Endothelial cell of umbilical vein (primary cell): ENCODE measurements at regions not wholly inside any gene's neighbourhood (a gene's known extent, or its start where the extent isn't known, plus 50 kb on each side); places are given as distances from the start of the nearest gene placed in this dataset.

Experiments used
- BruUV-seq: library from RNA; stranded (reverse); fragments of 400-500 nt; replicated peaks from 2 replicates; lab custom pipeline; 2021; lab: Mats Ljungman, UMichigan
- CTCF ChIA-PET: fragments of 300-600, 350-600 bp; sonication (Branson Sonifier 250); formaldehyde crosslinking; loops from one replicate; lab custom pipeline; 2021; ENCODE audit warnings: antibody characterized with exemption, inconsistent platforms; lab: Charles Lee
- POLR2A ChIA-PET: fragments of 300-600, 350-600 bp; sonication (Branson Sonifier 250); formaldehyde crosslinking; loops from one replicate; lab custom pipeline; 2021; ENCODE audit warnings: antibody characterized with exemption, inconsistent platforms; lab: Charles Lee
- DNase-seq: peaks from one replicate; pipeline ENCODE4 v3.0.0-alpha.2; 2011; ENCODE audit warnings: low read depth, low spot score
- FAIRE-seq: peaks from 2 replicates; lab custom pipeline; 2011; peaks lifted over from hg19 to GRCh38; lab: Jason Lieb, UNC
- H2AFZ ChIP-seq: 2 replicates; pipeline ENCODE4 v1.6.0; 2012; ENCODE audit warnings: low read depth, low read length, control low read depth, inconsistent platforms
- H3K27ac ChIP-seq: 2 replicates; pipeline ENCODE4 v1.5.1; 2011; ENCODE audit warnings: low read depth, mild to moderate bottlenecking, control low read depth, low read length, moderate library complexity; ENCODE audit not compliant: insufficient read depth
- H3K27me3 ChIP-seq, 2 experiments: 2 replicates each; pipeline versions ENCODE4 v1.6.0 to v1.6.1; 2011; ENCODE audit warnings: low read length in 2 of 2, mixed read lengths in 1 of 2; ENCODE audit not compliant: control insufficient read depth in 2 of 2, insufficient read depth in 2 of 2
- H3K36me3 ChIP-seq, 2 experiments: 2 replicates in 1 of 2; 3 replicates in 1 of 2; pipeline ENCODE4 v1.5.1; 2011; ENCODE audit warnings: low read length in 2 of 2, mild to moderate bottlenecking in 1 of 2, moderate library complexity in 1 of 2; ENCODE audit not compliant: control insufficient read depth in 2 of 2, insufficient read depth in 2 of 2; ENCODE audit errors: extremely low read depth in 1 of 2
- H3K4me1 ChIP-seq: 3 replicates; pipeline ENCODE4 v1.5.1; 2011; ENCODE audit warnings: mild to moderate bottlenecking, low read length; ENCODE audit not compliant: control insufficient read depth, insufficient read depth; ENCODE audit errors: extremely low read depth
- H3K4me2 ChIP-seq: 2 replicates; pipeline ENCODE4 v1.6.1; 2011; ENCODE audit warnings: low read length, control low read depth, mixed read lengths; ENCODE audit not compliant: insufficient read depth
- H3K4me3 ChIP-seq, 3 experiments: fragments of 200-600 bp in 1 of 3; sonication (generic), shearing (Covaris generic) in 1 of 3; replicated peaks in 1 of 3; 2 replicates each; pipeline ENCODE4 v1.5.1; 2011 to 2016; ENCODE audit warnings: control low read depth in 3 of 3, low read length in 3 of 3, mild to moderate bottlenecking in 2 of 3, inconsistent platforms in 1 of 3, low read depth in 1 of 3, moderate library complexity in 1 of 3; ENCODE audit not compliant: insufficient read depth in 1 of 3
- H3K79me2 ChIP-seq: 2 replicates; pipeline ENCODE4 v1.6.0; 2012; ENCODE audit warnings: low read length, inconsistent platforms; ENCODE audit not compliant: control insufficient read depth, insufficient read depth
- H3K9ac ChIP-seq: replicated peaks from 2 replicates; pipeline ENCODE3; 2011; ENCODE audit warnings: low read length, control low read depth; ENCODE audit not compliant: insufficient read depth; ENCODE audit errors: extremely low read depth
- H3K9me1 ChIP-seq: replicated peaks from 3 replicates; pipeline ENCODE4 v1.6.0; 2011; ENCODE audit warnings: mild to moderate bottlenecking, low read length; ENCODE audit not compliant: control insufficient read depth, insufficient read depth; ENCODE audit errors: extremely low read depth
- H3K9me3 ChIP-seq: replicated peaks from 2 replicates; pipeline ENCODE4 v1.5.1; 2012; ENCODE audit warnings: low read length, inconsistent platforms; ENCODE audit not compliant: control insufficient read depth, insufficient read depth
- H4K20me1 ChIP-seq: replicated peaks from 2 replicates; pipeline ENCODE3; 2011; ENCODE audit warnings: mild to moderate bottlenecking, low read length; ENCODE audit not compliant: control insufficient read depth, insufficient read depth; ENCODE audit errors: extremely low read depth
- EZH2 ChIP-seq: IDR thresholded peaks from 2 replicates; pipeline ENCODE4 v1.6.1; 2012; ENCODE audit warnings: borderline replicate concordance, low read depth, mild to moderate bottlenecking, moderate library complexity, low read length, inconsistent platforms; ENCODE audit not compliant: severe bottlenecking
- FOS ChIP-seq: IDR thresholded peaks from 2 replicates; pipeline ENCODE4 v1.6.1; 2011; ENCODE audit warnings: mild to moderate bottlenecking, low read length, moderate library complexity, borderline replicate concordance; ENCODE audit not compliant: insufficient read depth
- GATA2 ChIP-seq: IDR thresholded peaks from 2 replicates; pipeline ENCODE4 v1.7.0; 2011; ENCODE audit warnings: low read depth, mild to moderate bottlenecking, moderate library complexity, mixed read lengths, low read length; ENCODE audit not compliant: insufficient read length, insufficient read depth
- POLR2AphosphoS5 ChIP-seq: IDR thresholded peaks from 2 replicates; pipeline ENCODE4 v1.6.1; 2012; ENCODE audit warnings: low read depth, mild to moderate bottlenecking, control low read depth, low read length, moderate library complexity; ENCODE audit not compliant: insufficient read depth
- dilution Hi-C: fragments of 300-500 bp; cut with MboI; formaldehyde crosslinking; loops from one replicate; pipeline ENCODE4 v1.15.0; 2019; ENCODE audit warnings: low sequenced_read_pairs; ENCODE audit not compliant: extremely low pct_ligation_motif_present
- intact Hi-C: fragments of 100-400 bp; cut with micrococcal nuclease; formaldehyde crosslinking; loops from one replicate; pipeline ENCODE4 v1.10.0; 2022
- TF ChIP-seq, protein P1 (sequence below): IDR thresholded peaks from 2 replicates; pipeline ENCODE4 v1.6.1; 2011; ENCODE audit not compliant: insufficient read depth, insufficient read length

DNA sequence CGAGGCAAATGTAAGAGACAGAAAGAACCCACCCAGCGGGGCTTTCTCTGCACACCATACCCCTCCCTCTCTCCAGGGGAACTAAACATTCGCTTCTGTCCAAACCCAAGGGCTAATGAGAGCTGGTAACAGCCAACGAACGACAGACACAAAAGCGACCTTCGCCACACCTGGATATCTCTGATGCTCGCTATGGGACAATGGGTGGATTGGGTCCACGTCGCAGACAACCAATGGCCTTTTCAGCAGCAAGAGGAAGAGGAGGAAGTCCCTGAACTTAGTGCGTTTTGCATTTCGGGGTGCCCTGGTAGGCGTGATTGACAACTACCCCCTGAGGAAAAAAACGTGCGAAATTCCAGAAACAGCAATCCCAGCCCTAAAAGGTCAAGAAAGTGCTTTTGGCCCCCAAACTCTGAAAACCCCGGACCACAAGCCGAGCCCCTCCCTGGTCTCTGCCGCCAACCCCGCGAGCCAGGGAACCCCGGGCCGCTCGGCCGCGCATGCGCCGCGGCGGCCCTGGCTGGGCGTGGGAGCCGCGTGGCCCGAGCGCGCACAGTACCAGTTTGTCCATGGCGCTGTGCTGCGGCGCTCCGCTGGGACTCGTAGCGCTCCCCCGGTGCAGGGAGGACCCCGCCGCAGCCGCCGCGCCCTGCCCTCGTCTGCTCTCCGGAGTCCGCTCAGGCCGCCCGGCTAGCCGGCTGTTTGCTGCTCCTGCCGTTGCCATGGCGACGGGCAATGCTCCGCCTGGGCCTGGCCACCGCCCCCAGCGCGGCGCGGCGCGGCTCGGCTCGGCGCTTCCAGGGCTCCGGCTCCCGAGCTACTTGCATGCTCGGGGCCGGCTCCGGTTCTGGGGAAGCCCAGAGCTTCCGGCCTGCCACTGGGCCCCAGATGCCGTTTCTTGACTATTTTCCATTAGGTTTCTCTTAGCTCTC is 66.9 kb upstream of the DNAH5 start:
- peak overlapping the region; percentile 40 to 71 (median 58) for H3K4me3 ChIP-seq
- intact Hi-C loops (loop anchor here (1.0 to 5.0 kb wide), 3 partner anchors 25 to 316 kb away; no protein-coding TSS in a partner anchor), dilution Hi-C loops (no loop called here)
- TSS peak; percentile 60 for BruUV-seq
- peak; percentile 47 for TF ChIP-seq POLR2AphosphoS5
- TF ChIP-seq, protein P1, sequence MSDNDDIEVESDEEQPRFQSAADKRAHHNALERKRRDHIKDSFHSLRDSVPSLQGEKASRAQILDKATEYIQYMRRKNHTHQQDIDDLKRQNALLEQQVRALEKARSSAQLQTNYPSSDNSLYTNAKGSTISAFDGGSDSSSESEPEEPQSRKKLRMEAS = peak; percentile 14
- TF ChIP-seq EZH2 = no peak
- H3K9me1 ChIP-seq = no peaks in the 10 kb centered on the region
- peak overlapping the region; percentile 73 for H2AFZ ChIP-seq
- peak; percentile 89 for DNase-seq
- no peaks in the 10 kb centered on the region for H3K9me3 ChIP-seq
- no peaks in the 10 kb centered on the region for H4K20me1 ChIP-seq
- H3K27ac ChIP-seq = peak overlapping the region; percentile 23
- H3K36me3 ChIP-seq = no peaks in the 10 kb centered on the region
- H3K4me2 ChIP-seq = peak overlapping the region; percentile 73
- no peaks in the 10 kb centered on the region for H3K27me3 ChIP-seq
- CTCF ChIA-PET = interaction anchor here (0.9 to 1.2 kb wide), 5 partner anchors 15 to 341 kb away, joined by 3 to 5 read pairs (median 3); no protein-coding TSS in a partner anchor
- POLR2A ChIA-PET = interaction anchor here (0.7 to 0.9 kb wide), 2 partner anchors 25 to 181 kb away, joined by 3 read pairs; no protein-coding TSS in a partner anchor
- no peaks in the 10 kb centered on the region for H3K79me2 ChIP-seq
- peaks cover 5% of the 10 kb centered on the region for H3K4me1 ChIP-seq
- FAIRE-seq = peak; percentile 69
- H3K9ac ChIP-seq = peak overlapping the region; percentile 48

DNA sequence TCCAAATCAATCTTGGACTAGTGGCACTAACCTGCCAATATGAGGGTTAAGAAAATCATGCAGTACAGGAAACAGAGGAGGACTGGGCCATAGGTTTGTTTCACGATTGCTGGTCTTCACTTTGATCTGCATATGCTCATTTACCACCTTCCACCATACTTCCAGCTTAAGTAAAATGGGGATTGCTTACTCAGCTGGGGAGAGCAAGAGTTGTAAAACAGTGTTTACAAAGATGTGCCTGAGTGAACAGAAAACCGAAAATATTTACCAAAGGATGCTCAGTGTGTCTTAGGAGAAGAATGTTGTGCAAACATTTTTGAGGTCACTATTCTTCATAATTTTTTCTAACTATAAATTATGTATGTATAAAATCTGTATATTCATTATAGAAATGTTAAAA is 65.1 kb upstream of the DNAH5 start:
- ChIA-PET CTCF (no interaction called here), POLR2A (no interaction called here)
- TF ChIP-seq FOS = no peak
- no peak for TF ChIP-seq GATA2
- H3K4me2 ChIP-seq = no peak overlapping the region
- DNase-seq (no peak), FAIRE-seq (no peak)
- H2AFZ ChIP-seq = no peak overlapping the region
- no peaks in the 10 kb centered on the region for H3K27me3 ChIP-seq
- BruUV-seq = no TSS peak
- no peaks in the 10 kb centered on the region for H4K20me1 ChIP-seq
- peaks cover 5% of the 10 kb centered on the region for H3K4me1 ChIP-seq
- H3K4me3 ChIP-seq = no peak overlapping the region
- no peaks in the 10 kb centered on the region for H3K9me3 ChIP-seq
- no peaks in the 10 kb centered on the region for H3K36me3 ChIP-seq
- no peaks in the 10 kb centered on the region for H3K79me2 ChIP-seq
- H3K9me1 ChIP-seq = no peaks in the 10 kb centered on the region
- no peak overlapping the region for H3K27ac ChIP-seq
- dilution Hi-C loops (no loop called here), intact Hi-C loops (no loop called here)
- H3K9ac ChIP-seq = no peak overlapping the region
